Stimulated activated CD8-positive, alpha-beta memory T cell treated with anti-CD3 and anti-CD28 coated beads, Interleukin-15, amount 100 ng/mL, for 1 hour (primary cell): ENCODE measurements at regions not wholly inside any gene's neighbourhood (a gene's known extent, or its start where the extent isn't known, plus 50 kb on each side); places are given as distances from the start of the nearest gene placed in this dataset.

Experiments
- DNase-seq: peaks from one replicate; pipeline ENCODE4 v3.0.0-alpha.2; 2020; ENCODE audit warnings: low read depth

DNA sequence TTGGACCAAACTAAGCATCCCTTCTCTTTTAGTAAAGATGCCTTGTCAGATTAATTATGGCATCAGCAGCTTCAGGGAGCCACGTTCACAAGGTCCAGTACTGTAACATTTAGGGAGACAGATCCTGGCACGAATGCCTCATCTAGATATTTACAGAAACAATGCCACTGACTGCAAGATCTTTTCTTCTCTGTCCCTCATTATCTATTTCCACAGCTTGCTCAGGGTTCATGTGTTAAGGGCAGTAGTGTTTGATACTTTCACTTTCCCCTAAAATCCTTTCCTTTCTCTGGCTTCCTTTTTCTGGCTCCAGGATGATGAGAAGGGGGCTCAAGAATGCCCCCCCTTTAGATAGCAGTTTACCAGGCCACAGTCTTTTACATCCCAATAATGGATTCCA is 393.9 kb downstream of the BCL11A start:
- DNase-seq = no peak

DNA sequence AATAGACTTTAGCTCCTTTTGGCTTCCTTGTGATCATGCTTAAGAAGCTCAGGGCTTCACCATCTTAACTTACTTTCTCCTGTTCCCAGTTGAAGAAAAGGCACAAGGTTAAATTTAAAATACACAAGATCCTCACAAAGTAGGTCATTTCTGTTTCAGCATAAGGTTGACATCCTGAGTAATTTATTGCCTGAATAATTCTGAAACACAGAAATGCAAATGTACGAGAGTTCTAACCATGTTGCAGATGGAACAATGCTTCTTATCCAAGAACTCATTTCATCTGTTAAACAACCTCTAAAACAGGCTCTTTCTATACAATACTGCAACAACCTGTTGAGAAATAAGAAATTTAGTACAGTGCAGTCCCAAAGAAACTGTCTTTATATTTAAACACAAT is 395.2 kb downstream of the BCL11A start:
- no peak for DNase-seq

DNA sequence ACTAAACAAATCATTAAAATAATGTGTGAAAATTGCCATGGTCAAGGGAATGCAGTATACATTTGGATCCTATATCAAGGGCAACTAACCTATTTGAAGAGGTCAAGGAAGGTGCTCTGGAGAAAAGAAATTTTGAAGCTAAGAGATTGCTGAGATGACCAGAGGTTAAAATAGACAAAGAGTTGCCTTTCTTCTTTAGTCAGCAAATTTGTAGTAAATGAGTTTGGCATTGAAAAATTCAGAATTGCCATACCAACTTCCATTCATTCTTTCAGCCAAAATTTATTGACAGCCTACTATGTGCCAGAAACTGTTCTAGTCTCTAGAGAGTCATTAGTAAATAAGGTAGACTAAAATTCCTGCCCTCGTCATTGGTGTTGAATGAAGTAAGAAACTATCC is 396.2 kb downstream of the BCL11A start:
- no peak for DNase-seq

DNA sequence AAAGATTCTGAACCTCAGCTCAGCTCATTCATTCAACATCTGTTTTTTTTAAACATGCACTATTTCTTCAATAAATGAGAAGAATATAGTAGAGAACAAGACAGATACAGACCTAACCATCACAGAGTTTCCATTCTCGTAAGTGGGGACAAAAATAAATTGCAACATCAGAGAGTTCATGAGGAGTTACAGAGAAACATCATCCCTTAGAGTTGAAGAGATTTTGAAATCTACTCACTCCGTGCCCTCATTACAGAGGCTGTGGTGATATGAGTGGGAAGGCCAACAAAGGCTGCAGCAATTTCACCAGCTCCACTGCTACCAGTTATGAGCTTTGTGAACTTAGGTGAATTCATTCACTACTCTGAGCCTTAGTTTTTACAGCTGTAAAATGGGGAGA is 399.3 kb downstream of the BCL11A start:
- no peak for DNase-seq

DNA sequence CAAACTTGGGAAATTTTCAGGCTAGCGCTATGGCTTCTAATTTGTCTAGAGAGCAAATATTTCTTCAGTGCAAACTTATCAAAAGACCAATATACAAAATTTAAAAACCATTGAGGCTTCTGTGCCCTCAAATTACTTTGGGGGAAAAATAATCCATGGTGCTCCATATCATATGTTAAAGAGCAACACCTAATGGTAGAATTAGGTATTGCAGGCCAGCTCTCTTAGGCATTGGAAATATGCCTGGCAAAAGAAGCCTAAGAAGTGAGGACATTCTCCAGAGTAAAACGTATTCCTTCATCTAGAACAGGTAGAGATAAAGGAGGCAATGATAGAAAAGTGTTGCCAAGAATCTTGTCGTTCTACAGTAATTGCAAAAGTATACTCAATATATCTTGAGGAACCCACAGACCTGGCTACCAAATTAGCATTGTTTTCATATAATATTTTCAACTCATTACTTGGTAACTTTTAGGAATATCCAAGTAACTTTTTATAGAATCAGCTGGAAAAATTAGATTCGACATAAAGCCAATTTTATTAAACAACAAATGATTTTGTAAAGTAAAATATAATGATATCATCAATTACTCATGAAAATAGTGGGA is 401.1 kb downstream of the BCL11A start:
- no peak for DNase-seq

DNA sequence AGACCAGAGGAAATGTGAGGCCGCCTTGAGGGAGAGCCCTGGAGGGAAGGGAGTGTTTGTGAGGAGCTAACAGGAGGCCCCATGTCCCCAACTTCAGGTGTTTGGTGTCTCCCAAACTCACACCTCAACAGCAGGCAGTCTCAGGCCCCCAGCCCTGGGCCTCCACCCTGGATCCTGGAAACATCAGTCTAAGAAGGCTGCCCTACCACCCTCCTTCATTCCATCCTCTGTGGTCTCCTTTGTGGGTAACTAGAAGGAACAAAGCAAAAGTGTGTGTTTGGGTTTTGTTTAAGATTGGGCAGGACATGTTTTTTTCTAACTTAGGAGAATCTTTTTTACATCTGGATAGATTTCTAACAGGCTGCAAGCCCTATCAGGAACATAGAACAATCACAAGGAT is 404.3 kb downstream of the BCL11A start:
- DNase-seq = no peak

DNA sequence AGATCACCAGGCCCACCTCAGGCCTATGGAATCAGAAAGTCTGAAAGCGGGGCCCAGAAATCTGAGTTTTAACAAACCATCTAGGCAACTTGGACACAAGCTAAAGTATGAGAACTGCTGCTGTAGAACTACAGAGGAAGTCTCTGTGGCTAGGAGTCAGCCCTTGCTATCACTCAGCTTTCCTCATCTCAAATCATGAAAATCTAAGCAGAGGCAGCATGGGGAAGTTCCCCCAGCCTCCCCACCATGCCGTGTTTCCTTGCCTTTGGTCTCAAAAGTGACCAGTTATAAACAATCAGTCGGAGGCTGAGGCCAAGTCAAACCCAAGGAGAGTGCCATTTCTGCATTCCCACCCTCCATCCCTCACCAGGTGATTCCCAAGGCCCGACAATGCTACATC is 404.7 kb downstream of the BCL11A start:
- DNase-seq = no peak

DNA sequence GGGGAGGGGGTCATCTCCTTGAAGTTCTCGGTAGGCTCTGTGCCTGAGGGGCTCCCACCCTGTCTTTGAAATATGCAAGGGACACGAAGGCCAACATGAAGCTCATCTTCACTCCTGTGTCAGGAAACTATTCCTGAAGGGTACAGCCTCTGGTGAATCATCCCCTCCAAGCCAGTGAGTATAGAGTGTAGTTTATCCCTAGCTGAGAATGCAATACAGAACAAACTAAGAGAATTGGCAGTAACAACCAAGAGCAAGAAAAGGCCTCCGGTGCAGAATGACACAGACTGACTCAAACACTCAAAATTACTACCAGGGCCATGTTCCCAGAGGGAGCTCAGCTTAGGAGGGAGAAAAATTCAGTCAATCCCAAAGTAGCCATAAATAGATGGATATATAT is 413.3 kb downstream of the BCL11A start:
- no peak for DNase-seq

DNA sequence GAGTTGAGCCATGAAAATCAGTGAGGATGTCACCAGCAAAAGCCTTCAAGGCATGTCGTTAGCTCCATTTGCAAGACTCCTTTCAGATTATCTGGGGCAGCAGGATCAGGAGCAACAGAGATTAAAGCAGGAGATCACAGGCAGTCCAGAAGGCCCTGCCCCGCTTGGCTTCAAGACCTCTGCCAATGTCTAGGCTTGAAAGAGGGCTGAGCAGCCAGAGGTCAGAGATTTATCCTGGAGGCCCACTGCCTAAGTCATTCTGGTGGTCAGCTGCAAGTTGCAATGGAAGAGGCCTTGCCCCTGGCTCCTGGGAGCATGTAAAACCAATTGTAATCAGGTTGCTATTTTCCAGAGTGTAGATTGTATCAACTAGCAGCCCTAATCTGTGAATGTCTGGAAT is 416.5 kb downstream of the BCL11A start:
- no peak for DNase-seq

DNA sequence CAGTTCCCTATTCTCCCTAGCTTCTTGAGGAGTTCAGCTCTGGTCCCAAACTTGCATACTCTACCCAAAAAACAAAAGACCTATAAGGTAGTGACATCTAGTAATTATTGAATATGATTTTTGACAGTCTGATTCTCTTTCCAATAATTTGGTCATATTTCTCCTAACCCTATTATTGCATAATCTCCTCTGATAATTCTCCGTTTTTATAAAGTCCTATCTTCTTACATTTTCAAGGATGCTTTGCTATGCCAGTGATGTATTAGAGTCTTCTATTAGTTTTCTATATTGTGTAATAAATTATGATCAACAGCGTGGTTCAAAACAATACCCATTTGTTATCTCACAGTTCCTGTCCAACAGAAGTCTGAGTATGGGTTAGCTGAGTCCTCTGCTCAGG is 426.3 kb downstream of the BCL11A start:
- DNase-seq = no peak

DNA sequence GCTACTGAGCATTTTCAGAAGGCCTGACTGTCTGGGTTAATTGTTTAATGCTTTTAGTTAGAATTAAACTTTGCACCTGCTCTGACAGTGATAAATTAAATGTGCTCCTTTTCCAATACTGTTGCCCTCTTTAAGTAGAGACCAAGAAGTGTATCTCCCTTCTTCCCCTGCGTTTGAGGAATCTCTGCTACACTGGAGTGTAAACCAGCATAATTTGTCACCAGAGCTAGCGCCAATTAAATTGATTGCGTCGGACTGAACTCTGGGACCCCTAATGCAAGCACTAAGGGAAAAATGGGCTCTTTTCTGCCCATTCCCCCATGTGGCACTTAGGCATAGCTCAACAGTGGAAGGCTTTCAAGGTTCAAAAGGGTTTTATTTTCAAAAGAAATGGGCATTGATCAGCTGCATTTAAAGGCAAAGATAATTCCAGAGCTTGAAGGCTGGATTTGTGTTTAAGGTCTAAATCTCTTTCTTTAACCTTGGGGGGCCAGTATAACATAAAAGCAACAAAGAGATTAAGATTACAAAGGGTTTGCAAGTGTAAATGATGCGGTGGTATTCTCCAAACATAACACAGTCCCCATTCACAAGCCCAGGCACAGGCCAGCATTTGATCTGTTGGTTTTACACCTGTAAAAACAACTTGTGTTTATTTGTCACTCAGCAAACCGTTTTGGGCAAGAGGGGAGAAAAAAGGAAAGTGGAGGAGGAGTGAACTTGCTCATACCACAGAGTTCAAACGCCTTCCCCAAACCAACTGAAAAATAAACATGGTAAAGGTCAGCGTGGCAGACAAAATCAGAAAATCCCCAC is 427.6 kb downstream of the BCL11A start:
- no peak for DNase-seq

DNA sequence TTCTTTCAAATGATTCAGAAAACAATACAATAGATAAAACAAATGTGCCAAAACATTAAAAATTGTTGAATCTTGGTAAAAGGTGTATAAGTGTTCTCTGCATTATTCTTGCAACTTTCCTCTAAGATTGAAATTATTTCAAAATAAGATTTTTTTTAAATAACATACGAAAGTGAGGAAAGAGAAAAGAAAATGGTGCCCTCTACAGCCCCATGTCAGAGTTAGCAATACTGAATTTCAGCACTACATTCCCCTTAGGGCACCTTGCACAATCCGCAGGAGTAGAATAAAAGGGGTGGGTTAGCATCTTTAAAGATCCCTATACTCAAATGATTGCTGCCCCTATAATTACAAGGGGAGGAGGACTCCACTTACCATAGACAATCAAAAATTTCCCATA is 433.7 kb downstream of the BCL11A start:
- no peak for DNase-seq

DNA sequence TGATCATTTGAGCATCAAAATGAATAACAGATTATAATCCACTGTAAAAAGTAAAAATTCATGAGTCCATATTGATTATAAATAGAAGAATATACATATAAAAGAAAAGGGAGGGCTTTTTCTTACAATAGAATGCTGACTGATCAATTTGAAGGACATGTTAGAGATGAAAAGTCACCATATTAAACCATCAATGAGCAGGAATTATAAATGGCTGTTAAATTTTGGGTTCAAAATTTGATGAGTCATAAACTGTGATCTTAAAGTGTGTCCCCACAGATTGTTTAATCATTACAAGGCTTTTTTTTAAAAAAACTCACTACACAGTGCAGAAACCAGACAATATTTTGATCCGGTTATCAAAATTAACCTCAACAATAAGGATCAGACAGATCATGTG is 434.5 kb downstream of the BCL11A start:
- DNase-seq = no peak

DNA sequence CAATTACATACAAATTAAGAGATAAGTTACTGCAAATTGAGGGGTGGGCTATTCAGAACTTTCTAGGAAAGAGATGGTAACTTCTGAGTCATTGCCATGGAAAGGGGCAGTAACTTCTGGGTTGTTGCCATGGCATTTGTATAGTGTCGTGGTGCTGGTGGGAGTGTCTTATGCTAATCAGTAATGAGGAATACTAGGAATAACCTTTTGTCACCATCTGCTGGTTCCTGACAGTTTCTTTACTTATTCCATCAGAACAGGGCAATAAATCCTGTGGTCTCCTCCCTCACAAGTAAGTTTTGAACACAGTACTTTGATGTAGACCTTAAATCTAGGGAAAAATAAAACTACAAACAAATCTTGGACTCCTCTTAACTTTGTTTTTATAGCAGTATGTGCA is 435.4 kb downstream of the BCL11A start:
- no peak for DNase-seq

DNA sequence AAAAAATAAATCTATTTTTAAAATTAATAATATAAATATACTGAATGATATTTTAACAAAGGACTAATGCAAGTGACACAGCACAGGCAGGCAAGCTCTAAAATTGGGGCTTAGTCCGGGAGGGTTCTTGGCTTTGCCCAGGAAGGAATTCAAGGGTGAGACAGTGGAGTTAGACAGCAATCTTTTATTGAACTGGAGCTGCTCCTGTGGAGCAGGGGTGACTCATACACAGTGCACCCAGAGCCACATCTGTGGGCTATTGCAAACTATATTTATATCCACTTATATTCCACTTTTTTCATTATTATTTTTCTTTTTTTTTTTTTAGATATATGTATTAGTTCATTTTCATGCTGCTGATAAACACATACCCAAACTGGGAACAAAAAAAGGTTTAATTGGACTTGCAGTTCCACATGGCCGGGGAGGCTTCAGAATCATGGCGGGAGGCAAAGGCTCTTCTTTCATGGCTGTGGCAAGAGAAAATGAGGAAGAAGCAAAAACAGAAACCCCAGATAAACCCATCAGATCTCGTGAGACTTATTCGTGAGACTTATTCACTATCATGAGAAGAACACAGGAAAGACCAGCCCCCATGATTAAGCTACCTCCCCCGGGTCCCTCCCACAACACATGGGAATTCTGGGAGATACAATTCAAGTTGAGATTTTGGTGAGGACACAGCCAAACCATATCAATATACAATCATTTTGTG is 437.1 kb downstream of the BCL11A start:
- no peak for DNase-seq

DNA sequence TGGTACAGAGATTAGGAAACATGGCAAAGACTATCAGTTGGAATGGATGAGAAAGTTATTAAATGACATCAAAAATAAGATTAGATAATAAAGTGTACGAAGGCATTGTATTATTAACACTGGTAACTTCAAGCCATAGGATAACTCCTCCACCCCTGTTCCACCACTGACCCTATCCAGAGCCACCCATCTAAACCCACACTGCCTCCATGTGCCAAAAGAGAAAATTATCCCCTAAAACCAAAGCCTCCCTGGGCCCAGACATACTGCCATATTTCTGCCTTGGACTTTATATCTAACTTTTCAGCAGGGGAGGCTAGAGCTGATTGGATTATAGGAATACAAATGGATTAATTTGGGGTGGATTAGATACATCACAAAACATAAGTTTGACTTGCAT is 443.7 kb downstream of the BCL11A start:
- DNase-seq = no peak

DNA sequence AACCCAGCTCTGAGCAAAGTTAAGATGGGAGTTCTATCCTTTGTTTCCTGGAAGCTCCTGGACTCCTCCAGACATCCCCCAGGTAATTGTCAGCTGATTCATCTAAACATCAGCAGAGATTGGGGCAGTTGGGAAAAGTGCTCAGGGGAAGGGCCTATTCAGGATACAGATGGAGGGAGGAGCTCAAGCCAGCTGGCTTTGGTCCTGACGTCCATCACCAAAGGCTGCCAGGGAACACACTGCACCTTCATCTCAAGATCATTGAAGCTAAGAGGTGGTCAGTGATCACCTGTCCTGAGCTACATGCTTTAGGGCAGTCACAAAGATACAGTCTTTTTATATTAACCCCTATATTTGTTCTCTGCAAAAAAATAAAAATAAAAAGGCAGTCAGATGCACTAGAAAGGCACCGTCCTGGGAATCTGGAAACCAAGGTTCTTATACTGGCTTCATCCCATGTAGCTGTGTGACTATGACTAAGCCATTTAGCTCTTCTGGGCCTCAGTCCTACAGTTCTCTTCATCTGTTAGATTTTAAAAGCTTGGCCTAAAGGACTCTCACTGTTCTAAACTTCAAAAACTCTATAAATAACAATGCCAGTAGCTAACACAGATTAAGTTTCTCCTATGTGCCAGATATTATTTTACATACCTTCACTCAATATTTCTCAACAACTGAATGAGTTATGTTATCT is 446.5 kb downstream of the BCL11A start:
- DNase-seq = no peak

DNA sequence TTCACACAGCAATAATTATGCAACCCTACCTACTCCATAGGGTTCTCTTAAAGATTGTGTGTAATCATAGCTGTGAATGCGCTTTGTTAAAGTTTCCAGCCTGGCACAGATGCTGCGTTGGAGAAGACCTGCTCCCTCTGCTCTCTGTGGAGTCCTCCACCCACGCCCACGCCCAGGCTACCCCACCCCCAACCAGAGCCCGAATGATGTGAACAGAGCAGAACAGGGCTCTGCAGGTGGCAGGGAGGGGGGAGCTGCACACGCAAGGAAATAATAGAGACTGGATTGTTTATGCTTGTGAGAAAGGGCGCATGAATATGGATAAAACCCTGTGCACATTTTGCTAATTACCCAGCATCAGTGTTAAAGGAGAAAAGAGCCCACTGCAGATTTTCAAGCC is 447.5 kb downstream of the BCL11A start:
- no peak for DNase-seq

DNA sequence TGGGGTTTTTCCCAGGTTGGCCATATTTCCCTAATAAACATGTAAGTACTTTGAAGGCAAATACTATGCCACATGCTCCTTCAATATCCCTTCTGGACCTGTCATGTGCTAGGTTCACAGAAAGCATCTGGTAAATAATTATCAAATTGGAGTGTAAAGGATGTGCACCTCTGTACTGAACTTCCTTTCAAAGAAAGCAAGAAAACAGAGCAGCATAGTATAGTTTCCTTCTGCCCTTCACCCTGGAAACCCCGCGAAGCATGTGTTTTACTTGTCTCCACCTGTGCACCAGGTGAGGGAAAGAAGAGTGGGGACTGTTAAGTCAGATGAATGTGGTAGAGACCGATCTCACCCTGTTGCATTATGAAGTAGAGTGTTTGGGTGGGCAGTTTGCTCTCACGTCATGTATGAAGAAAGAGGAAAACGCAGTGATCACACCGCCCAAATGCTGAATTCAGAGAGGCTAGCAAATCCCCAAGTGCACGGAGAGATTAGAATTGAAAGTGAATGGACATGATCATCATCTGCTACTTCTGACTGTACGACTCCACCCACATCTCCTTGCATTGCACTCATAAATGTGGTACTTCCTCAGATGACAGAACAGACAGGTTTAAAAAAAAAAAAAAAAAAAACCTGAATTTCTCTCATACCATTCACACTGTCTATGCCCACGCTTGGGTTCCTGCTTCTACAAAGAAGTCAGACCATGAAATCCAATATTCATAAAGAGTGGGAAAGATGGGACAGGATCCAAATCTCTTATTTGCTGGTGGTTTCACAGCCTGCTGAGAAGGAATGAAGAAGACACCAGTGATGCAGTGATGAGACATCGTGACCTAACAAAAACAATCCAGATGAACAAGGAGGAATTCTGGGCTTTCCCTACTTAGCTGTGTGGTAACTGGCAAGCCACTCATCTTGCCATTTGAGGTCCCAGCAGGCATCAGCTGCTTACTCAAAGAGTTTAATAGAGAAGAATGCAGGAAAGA is 448.6 kb downstream of the BCL11A start:
- DNase-seq = no peak

DNA sequence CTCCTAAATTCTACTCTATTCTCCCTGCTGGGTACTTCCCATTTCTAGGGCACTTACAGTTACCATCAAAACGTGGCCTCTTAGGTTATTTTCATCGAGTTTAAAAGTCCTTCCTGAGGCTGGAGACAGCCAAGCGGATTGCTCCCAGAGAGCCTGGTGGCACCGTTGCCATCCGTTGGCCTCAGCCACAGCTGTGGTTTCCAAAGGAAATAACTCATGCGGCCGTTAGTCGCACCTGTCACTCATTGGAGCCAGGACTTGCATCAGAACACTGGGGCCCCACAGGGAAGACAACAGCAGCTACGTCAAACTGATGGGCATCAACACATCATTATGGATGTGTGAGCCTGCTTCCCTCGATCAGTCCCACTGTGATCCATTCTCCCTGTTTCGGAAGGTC is 453.4 kb downstream of the BCL11A start:
- no peak for DNase-seq

DNA sequence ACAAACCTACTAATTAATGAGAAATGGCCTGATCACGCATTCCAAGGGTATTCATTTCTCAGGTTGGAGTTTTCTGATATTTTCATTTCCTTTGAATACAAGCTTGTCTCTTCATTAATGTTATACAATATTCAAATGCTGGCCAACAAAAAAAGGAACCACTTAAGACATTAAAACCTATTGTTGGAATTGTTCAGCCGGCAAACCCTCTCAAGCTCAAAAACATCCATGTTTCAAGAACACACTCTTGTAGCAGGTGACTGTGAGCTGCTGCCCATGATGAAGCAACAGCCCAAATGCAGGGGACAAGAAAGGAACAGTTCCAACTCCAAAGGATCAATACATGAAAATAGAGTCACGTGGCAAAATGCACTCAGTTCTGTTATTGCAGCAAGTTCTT is 454.5 kb downstream of the BCL11A start:
- no peak for DNase-seq

DNA sequence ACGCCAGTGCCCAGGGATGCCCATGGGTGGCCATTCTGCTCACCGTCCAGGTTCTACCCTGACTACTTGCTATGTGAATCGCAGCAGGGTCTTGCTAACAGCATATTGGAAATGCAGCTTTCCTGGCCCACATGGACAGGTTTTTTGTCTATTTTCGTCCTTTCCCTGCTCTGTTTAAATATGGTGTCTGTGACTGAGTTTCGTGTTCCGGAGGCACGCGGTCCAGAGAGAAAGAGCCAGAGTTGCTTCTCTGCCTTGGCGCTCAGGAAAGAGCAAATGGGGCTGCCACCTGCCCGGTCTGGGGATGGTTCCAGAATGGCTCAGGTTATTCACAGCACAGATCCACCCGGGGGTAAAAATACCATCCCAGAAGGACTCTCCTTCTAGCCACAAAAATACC is 456.2 kb downstream of the BCL11A start:
- no peak for DNase-seq
